Liver (tissue), 3 donors: ENCODE measurements at regions not wholly inside any gene's neighbourhood (a gene's known extent, or its start where the extent isn't known, plus 50 kb on each side); places are given as distances from the start of the nearest gene placed in this dataset.
"Not testable (repeated sequence)": the region's sequence is repeated elsewhere in the genome, so short reads cannot be mapped to it uniquely, and the experiment has no call there.

Source experiments
- EGR1 ChIP-seq, 2 donors: IDR thresholded peaks; 2 replicates each; pipeline ENCODE4 v1.6.1; 2016 to 2018; ENCODE audit warnings: antibody characterized with exemption in 2 of 2, low read depth in 2 of 2
- FOXA1 ChIP-seq: IDR thresholded peaks from 2 replicates; pipeline ENCODE4 v1.6.1; 2016; ENCODE audit warnings: antibody characterized with exemption
- GABPA ChIP-seq, 2 donors: IDR thresholded peaks in 1 of 2; conservative IDR thresholded peaks in 1 of 2; 2 replicates each; pipeline ENCODE4 v1.6.1; 2016; ENCODE audit warnings: antibody characterized with exemption in 2 of 2, mild to moderate bottlenecking in 1 of 2, moderate library complexity in 1 of 2
- JUND ChIP-seq, 2 donors: IDR thresholded peaks; 2 replicates each; pipeline ENCODE4 v1.6.1; 2016; ENCODE audit warnings: antibody characterized with exemption in 2 of 2
- RAD21 ChIP-seq, 2 donors: IDR thresholded peaks; 2 replicates each; pipeline ENCODE4 v1.6.1; 2016; ENCODE audit warnings: antibody characterized with exemption in 2 of 2, mild to moderate bottlenecking in 2 of 2
- SP1 ChIP-seq: IDR thresholded peaks from 2 replicates; pipeline ENCODE4 v1.6.1; 2018; ENCODE audit warnings: antibody characterized with exemption, mild to moderate bottlenecking
- TAF1 ChIP-seq: conservative IDR thresholded peaks from 2 replicates; pipeline ENCODE4 v1.6.1; 2016; ENCODE audit warnings: antibody characterized with exemption, mild to moderate bottlenecking
- TF ChIP-seq, protein P1 (sequence below): fragments of 150-350 bp; IDR thresholded peaks from 2 replicates; pipeline ENCODE4 v1.5.1; 2017; ENCODE audit warnings: improper control_type of control experiment, low read depth, low read length; ENCODE audit not compliant: missing input control
- TF ChIP-seq, protein P2 (sequence below): IDR thresholded peaks from 2 replicates; pipeline ENCODE4 v1.6.1; 2016; ENCODE audit warnings: antibody characterized with exemption, mild to moderate bottlenecking
- TF ChIP-seq, protein P3 (sequence below): IDR thresholded peaks from 2 replicates; pipeline ENCODE4 v1.6.1; 2016; ENCODE audit warnings: antibody characterized with exemption
- TF ChIP-seq, protein P4 (sequence below): IDR thresholded peaks from 2 replicates; pipeline ENCODE4 v1.6.1; 2016; ENCODE audit warnings: antibody characterized with exemption
- donor health status: healthy.
- donor health status: healthy.

- TF ChIP-seq, protein P1, sequence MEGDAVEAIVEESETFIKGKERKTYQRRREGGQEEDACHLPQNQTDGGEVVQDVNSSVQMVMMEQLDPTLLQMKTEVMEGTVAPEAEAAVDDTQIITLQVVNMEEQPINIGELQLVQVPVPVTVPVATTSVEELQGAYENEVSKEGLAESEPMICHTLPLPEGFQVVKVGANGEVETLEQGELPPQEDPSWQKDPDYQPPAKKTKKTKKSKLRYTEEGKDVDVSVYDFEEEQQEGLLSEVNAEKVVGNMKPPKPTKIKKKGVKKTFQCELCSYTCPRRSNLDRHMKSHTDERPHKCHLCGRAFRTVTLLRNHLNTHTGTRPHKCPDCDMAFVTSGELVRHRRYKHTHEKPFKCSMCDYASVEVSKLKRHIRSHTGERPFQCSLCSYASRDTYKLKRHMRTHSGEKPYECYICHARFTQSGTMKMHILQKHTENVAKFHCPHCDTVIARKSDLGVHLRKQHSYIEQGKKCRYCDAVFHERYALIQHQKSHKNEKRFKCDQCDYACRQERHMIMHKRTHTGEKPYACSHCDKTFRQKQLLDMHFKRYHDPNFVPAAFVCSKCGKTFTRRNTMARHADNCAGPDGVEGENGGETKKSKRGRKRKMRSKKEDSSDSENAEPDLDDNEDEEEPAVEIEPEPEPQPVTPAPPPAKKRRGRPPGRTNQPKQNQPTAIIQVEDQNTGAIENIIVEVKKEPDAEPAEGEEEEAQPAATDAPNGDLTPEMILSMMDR = not testable (repeated sequence)
- TF ChIP-seq, protein P2, sequence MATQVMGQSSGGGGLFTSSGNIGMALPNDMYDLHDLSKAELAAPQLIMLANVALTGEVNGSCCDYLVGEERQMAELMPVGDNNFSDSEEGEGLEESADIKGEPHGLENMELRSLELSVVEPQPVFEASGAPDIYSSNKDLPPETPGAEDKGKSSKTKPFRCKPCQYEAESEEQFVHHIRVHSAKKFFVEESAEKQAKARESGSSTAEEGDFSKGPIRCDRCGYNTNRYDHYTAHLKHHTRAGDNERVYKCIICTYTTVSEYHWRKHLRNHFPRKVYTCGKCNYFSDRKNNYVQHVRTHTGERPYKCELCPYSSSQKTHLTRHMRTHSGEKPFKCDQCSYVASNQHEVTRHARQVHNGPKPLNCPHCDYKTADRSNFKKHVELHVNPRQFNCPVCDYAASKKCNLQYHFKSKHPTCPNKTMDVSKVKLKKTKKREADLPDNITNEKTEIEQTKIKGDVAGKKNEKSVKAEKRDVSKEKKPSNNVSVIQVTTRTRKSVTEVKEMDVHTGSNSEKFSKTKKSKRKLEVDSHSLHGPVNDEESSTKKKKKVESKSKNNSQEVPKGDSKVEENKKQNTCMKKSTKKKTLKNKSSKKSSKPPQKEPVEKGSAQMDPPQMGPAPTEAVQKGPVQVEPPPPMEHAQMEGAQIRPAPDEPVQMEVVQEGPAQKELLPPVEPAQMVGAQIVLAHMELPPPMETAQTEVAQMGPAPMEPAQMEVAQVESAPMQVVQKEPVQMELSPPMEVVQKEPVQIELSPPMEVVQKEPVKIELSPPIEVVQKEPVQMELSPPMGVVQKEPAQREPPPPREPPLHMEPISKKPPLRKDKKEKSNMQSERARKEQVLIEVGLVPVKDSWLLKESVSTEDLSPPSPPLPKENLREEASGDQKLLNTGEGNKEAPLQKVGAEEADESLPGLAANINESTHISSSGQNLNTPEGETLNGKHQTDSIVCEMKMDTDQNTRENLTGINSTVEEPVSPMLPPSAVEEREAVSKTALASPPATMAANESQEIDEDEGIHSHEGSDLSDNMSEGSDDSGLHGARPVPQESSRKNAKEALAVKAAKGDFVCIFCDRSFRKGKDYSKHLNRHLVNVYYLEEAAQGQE = not testable (repeated sequence)
- TF ChIP-seq SP1; TAF1; EGR1 (IDR thresholded peaks at IDR 0.05; ENCODE audit: low read depth in 2 of 2); JUND (IDR thresholded peaks at IDR 0.05); RAD21 (IDR thresholded peaks at IDR 0.05); GABPA (IDR thresholded peaks at IDR 0.05 in 1 of 2, conservative IDR thresholded peaks at IDR 0.05 in 1 of 2); FOXA1: not testable (repeated sequence)
- TF ChIP-seq, protein P3, sequence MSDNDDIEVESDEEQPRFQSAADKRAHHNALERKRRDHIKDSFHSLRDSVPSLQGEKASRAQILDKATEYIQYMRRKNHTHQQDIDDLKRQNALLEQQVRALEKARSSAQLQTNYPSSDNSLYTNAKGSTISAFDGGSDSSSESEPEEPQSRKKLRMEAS = not testable (repeated sequence)
- TF ChIP-seq, protein P4, sequence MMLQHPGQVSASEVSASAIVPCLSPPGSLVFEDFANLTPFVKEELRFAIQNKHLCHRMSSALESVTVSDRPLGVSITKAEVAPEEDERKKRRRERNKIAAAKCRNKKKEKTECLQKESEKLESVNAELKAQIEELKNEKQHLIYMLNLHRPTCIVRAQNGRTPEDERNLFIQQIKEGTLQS = not testable (repeated sequence)
Measured at GRCh38 chr1:83471272-83471671, 527.7 kb downstream of the TTLL7 start.
